ENCODE measurements at regions not wholly inside any gene's neighbourhood (a gene's known extent, or its start where the extent isn't known, plus 50 kb on each side); places are given as distances from the start of the nearest gene placed in this dataset.
"Not testable (repeated sequence)": the region's sequence is repeated elsewhere in the genome, so short reads cannot be mapped to it uniquely, and the experiment has no call there.

GRCh38 chr2:17355608-17356329 lies 162.5 kb downstream of the RAD51AP2 start:
- no peak for DNase-seq

- no peak for DNase-seq
Observed at GRCh38 chr2:17353263-17353662, 165.0 kb downstream of the RAD51AP2 start.

GRCh38 chr2:17342692-17343091 lies 175.5 kb downstream of the RAD51AP2 start:
- not testable (repeated sequence) for DNase-seq

DNA sequence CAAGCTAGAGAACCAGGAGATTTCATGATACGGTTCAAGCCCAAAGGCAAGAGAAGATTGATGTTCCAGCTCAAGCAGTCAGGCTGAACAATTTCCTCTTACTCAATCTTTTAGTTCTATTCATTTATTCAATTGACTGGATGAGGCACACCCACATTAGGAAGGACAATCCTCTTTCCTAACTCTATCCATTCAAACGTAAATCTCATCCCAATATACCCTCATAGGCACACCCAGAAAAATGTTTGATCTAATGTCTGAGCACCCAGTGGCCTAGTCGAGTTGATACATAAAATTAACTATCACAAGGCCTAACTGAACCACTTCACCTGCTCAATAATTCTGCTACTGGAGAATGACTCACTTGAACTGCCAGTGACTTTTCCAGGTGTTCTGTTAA lies 180.7 kb downstream of the RAD51AP2 start:
- no peak for DNase-seq

GRCh38 chr2:17336458-17336857 lies 181.8 kb downstream of the RAD51AP2 start:
- DNase-seq: no peak

GRCh38 chr2:17334300-17334699 lies 183.9 kb downstream of the RAD51AP2 start:
- DNase-seq: no peak

GRCh38 chr2:17331636-17332035 lies 186.6 kb downstream of the RAD51AP2 start:
- DNase-seq: no peak

DNA sequence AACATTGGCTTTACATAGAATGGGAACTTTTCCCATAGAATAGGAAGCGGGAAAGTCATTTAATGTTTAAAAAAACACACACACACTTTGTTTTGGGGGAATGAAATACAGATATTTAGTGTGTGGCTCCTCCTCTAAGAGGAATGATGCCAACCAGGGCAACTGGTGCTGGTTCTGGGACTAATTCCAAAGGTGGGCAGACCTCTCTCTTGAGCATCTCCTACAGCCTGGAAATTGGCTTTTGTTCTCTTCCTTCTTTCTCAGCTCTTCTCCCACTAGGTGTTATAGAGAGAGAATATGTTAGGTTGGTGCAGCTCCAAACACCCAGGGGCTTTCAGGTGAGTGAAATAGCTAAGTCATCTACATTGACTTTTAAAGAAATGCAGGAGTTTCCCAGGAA lies 190.1 kb downstream of the RAD51AP2 start:
- no peak for DNase-seq

- DNase-seq: no peak
Observed at GRCh38 chr2:17327649-17328048, 190.6 kb downstream of the RAD51AP2 start.

- no peak for DNase-seq
Observed at GRCh38 chr2:17326717-17327116, 191.5 kb downstream of the RAD51AP2 start.

DNA sequence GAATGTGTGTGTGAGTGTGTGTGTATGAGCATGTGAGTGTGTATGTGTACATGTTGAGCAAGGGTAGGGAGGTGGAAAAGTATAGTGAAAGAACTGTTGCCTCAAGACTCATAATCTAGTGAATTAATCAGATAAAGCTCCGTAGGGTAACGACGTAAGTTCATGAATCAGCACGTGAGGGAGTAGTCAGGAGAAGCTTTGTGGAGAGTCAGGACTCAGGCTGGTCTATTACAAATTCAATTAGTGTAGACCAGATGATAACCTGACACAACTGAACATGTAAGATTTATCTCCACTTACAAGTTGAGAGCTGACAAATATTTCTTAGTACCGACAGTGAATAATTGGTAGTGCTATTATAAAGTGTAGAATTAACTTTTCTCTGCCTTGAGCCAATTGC lies 194.5 kb downstream of the RAD51AP2 start:
- DNase-seq: no peak

- no peak for DNase-seq
Observed at GRCh38 chr2:17322461-17322860, 195.8 kb downstream of the RAD51AP2 start.

DNA sequence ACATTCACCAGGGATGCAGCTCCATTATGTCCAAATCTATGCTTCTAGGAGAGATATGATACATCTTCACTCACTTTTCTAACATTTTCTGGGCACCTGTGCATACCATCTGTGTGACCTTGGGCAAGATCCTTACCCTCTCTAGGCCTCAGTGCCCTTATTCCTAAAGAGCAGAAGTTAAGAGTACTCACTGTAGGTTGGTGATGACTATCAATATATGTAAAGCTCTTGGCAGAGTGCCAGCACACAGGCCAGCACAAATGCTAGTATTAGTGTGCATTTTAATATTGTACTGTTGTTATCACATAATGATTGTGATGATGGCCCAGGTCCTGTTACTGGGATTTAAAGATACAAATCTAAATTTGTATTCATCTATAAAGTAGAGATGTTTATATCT lies 199.2 kb downstream of the RAD51AP2 start:
- no peak for DNase-seq

GRCh38 chr2:17318013-17318412 lies 200.2 kb downstream of the RAD51AP2 start:
- DNase-seq: no peak

DNA sequence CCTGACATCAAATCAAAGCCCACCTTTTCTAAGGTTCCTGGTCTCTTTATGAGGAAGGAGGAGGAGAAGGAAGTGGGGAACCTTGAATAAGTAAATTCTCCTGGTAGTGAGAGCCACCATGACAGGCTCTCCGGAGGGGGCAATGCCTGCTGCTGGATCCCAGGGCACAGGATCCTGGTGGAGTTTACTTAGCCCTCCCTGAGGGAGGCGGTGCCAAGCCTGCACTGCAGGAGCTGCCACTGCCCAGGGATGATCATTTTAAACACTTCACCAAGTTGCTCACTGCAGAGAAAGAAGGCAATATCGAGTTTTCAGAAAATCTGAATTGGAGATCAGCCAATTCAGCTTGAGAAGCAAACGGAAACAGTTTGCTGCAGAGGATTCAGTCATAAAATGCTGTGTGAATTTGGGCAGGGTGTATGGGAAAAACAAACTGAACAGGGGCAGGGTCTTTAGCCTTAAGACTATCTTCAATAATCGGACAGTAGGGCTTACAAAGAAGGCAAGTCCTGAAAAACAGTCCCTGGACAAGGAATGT lies 200.7 kb downstream of the RAD51AP2 start:
- DNase-seq: no peak

GRCh38 chr2:17313261-17313660 lies 205.0 kb downstream of the RAD51AP2 start:
- DNase-seq: no peak

- DNase-seq: no peak
Observed at GRCh38 chr2:17311771-17312511, 206.3 kb downstream of the RAD51AP2 start.

DNA sequence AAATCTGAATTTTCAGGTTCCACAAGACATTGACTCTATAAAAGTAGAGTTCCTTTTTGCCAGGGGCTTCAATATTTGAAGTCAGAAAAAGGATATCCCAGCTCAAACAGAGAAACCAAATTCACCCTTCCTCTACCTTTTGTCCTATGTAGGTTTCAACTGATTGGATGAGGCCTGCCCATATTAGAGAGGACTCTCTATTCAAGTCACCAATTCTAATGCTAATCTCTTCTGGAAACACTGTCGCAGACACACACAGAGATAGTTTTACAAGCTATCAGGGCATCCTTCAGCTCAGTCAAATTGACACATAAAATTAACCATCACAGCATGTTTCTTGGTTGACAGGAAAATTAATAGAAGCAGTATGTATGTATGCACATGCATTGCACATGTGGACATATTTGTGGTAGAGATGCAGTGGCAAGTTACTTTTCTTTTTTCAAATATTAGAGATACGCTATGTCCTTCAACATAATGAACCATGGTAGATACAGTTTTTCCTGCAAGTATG lies 207.1 kb downstream of the RAD51AP2 start:
- no peak for DNase-seq

GRCh38 chr2:17309741-17310339 lies 208.4 kb downstream of the RAD51AP2 start:
- DNase-seq: no peak

DNA sequence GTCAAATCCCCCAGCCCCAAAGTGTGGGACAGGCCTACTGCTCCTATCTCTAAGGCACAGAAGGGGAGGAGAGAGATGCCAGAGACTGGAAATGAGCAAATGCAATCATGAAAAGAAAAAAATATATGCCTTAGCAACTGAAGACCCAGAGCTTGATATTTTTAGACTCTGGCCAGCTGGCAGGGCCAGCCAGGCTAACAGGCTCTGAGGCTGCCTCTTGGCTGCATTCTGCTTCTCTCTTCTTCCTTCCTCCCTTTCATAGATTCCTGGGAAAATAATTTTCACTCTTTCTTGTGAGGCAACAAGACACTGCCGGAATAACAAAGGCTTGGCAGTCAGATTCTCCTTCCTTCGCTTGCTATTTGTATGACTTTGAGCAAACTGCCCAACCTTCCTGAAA lies 209.1 kb downstream of the RAD51AP2 start:
- DNase-seq: no peak

GRCh38 chr2:17306706-17307105 lies 211.5 kb downstream of the RAD51AP2 start:
- DNase-seq: no peak

DNA sequence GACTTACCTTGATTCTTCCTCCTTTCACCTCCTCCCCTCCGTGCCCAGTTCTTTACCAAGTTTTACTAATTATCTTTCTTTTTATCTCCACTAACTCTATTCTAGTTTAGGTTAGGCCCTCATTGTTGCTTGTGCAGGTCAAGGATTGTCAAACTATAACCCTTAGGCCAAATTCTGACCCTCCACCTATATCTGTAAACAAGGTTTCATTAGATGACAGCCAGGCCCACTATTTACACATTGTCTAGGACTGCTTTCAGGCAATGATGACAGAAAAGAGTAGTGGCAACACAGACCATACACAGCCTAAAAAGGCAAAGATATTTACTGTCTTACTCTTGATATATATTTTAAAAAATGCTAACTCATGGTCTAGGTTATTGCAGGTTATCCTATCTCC lies 212.0 kb downstream of the RAD51AP2 start:
- no peak for DNase-seq

DNA sequence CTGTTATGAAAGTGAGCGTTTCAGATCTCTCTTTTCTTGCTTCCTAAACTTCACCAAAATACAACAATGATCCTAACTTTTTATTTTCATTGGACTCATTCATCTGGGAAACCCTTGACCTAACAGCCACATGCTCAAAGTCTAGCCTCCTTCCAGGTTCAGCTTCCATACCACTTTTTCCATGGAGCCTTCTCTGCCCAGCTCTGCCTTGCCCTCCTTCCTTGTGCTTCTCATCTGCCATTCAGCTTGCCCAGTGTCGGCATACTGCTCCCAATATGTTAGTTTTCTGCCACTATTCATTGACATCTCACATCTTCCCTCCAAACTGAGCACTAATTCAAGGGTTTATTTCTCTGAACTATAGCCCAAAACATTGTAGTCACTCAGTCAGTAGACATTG lies 214.7 kb downstream of the RAD51AP2 start:
- no peak for DNase-seq

- no peak for DNase-seq
Observed at GRCh38 chr2:17303054-17303453, 215.2 kb downstream of the RAD51AP2 start.

Data from central memory CD4-positive, alpha-beta T cell (primary cell).